ENCODE measurements at regions not wholly inside any gene's neighbourhood (a gene's known extent, or its start where the extent isn't known, plus 50 kb on each side); places are given as distances from the start of the nearest gene placed in this dataset.

DNA sequence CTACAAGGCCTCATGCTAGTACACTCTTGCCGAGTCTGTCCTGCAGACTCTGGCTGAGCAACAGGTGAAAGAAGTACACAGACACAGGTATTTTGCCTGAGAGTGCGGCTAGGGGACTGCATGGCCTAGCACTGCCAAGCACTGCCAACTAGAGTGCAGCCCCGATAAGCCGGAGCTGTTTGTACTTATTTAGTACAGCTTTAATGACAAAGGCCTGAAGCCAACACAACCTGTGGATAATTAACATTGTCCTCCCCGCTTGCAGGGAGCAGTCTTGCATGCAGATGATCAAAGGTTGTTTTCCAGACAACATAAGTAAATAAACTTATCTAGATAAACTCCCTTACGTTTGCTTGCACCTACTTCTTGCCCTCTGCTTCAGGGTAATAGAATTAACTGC lies 63.7 kb upstream of the MMADHC start:
- no peak for DNase-seq (ENCODE audit: low spot score)

DNA sequence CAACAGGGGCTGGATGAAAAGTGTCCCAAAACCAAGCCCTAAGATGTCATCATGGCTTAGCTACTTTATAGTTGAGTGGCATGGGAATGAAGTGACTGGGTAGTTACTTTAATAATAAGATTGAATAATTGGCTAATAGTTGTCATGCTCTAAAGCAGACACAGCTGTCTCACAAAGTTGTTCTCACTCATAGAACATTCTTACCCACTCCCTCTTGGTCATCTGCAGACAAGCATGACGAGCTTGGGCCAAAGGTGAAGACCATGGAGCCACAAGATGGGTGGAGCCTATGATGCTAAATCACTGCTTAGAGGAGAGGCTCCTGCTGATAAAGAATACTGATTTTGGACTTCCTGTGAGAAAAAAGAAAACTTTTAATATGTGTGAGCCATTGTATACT lies 62.4 kb upstream of the MMADHC start:
- DNase-seq (ENCODE audit: low spot score) = no peak

DNA sequence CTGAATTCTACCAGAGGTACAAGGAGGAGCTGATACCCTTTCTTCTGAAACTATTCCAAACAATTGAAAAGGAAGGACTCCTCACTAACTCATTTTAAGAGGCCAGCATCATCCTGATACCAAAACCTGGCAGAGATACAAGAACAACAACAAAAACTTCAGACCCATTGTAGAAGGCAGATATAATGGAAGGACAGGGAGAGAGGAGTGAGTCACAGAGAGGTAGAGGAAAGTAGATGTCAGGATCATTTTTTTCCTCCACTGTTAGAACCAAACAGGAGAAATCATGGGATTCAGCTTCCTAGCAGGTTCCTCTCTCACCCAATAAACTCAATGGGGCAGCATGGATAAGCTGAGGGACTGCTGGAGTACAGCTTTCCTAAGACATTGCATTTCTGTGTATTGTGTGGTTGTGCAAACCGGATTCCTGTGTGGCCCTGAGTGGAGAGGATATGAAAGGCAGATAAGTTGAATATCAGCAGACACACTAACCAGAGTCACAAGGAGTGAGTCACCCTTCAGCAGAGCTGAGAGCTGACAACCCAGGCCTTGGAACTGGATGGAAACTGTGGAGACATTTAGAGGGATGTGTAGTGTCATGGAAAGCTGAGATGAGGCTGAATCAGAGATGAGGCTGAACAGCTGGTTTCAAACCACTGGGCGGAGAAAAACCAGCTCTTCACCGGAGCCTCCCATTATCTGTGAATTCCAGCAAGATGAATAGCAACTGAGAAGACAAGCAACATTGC lies 60.9 kb upstream of the MMADHC start:
- no peak for DNase-seq (ENCODE audit: low spot score)

DNA sequence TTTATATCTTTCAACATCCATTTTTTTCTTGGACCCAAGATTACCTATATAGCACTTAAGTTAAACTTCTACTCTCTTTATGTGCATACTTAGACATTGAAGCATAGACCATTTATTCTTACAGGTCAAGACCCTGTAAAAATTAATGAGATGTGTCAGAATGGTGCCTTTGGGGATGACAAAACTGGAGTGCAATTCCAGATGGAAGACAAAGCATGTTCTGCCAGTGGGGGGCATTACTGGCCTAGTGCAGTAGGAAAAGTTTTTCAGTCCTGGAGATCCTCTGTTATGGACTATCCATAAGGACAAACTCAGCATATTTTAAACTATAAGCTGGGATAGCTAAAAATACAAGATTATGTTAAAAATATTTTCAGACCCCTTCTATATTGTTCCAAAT lies 57.8 kb upstream of the MMADHC start:
- peak; percentile 7 for DNase-seq (ENCODE audit: low spot score)
